GM18505 (cell line): ENCODE measurements at regions not wholly inside any gene's neighbourhood (a gene's known extent, or its start where the extent isn't known, plus 50 kb on each side); places are given as distances from the start of the nearest gene placed in this dataset.
A peak's percentile ranks its signal among the peaks of the same experiment; 100 is the strongest.

Experiments used
- ATAC-seq: cut with Tn5 transposase; IDR thresholded peaks from one replicate; pipeline ENCODE4 v1.9.1; 2021; ENCODE audit not compliant: unreplicated experiment
- POLR2A ChIP-seq: IDR thresholded peaks from 4 replicates; pipeline ENCODE4 v1.6.1; 2011; ENCODE audit warnings: borderline replicate concordance; ENCODE audit not compliant: insufficient read depth, insufficient read length; ENCODE audit errors: extremely low read depth

DNA sequence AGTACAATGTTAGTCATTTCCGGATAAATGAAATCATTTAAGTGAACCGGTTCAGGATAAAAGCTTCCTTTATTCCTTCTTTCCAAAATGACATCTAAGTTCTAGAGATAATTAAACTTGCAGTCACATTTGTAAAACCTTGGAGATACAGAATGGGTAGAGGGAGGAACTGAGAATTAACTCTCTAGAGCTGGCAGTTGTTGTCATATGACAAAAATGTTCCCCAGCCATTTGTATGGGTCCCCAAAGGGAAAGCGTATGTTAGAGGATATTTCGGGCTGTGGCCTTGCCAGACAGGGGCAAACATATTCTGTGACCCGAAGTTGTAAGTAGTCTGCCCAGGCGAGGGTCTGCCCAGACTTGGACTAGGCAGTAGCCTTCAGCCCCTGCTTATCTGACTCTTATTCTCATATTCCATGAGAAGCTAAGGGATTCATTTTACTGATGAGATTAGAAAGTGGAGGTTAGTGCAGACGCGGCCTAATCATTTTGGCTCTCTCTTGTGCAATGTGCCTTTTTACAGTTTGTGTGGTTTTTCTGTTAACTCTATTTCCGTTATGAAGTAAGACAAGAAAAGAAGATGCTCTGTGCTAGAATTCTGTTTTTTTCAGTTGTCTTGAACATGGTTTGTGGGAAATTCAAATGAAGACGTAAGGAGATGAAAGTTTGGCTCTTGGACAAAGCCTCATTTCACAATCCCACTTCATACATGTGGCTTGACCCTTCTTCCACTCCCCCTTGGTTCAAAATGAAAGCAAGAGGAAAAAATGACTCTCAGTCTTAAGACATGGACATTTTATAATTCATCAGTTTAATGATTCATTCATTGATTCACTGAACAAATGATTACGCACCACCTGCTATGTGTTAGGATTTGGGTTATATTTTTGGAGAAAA lies 2394.2 kb upstream of the AGA start:
- no peak for TF ChIP-seq POLR2A
- ATAC-seq, result no peak

DNA sequence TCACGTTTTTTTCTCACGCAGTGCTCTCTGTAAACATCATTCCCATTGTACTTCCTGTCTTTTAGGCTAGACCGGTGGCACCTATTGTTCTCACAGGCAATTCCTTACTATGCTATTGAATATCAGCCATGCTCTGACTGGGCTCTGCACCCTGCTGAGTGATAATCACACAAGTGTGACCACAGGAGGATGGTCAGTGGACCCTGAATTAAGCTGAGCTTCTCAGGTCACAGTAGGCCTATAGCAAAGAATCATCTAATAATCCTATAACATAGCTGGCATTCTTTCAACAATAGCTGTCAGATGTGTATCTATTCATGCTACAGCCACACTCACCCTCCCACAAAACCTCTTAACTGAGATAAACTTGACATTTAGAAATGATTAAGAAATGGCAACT lies 2399.8 kb upstream of the TENM3 start:
- TF ChIP-seq POLR2A, result no peak
- ATAC-seq, result no peak

DNA sequence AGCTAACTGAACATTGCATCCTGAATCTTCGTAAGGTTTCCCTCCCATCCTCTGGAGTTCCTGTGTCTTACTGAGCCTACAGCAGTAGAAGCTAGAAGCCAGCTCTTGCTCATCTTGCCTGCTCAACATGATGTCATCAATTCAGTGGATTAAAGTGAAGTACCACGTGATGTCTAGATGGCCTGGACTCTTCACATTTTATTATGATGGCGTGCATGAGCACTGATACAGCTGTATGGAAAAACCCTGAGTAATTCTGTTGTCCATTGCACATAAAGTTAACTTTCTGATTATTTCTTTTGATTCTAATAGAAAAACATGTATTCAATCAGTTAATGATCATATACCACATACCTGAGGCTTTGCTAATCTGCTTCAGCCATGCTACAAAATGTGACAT lies 2387.7 kb upstream of the TENM3 start:
- ATAC-seq, result no peak

GRCh38 chr4:179858221-179858620 lies 2385.0 kb upstream of the TENM3 start:
- no peak for ATAC-seq
- TF ChIP-seq POLR2A, result no peak

More for the DNA sequence above, 2387.7 kb upstream of the TENM3 start:
- no peak for TF ChIP-seq POLR2A

- peak; percentile 100 for ATAC-seq
- no peak for TF ChIP-seq POLR2A
These were observed 2375.8 kb upstream of the TENM3 start for GRCh38 chr4:179867300-179867878.

GRCh38 chr4:179871726-179872125 lies 2371.5 kb upstream of the TENM3 start:
- ATAC-seq, result no peak
- no peak for TF ChIP-seq POLR2A

DNA sequence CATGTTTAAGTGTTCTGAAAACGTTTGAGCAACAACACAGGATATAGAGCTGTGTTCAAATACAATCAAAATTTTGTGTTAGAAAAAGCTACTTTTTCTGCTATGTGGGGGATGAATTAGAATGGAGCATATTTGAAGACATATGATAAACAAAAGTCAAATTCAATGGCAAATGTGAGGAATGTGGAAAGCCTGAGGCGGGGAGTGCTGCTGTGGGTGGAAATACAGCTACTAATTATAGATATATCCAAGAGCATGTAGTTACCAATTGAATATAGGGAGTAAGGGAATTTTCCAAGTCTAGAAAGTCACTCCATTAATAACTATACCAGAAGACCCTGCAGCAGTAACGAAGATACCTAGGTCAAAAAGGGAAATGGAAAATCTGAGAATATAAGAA lies 2370.4 kb upstream of the TENM3 start:
- TF ChIP-seq POLR2A, result no peak
- ATAC-seq, result no peak

DNA sequence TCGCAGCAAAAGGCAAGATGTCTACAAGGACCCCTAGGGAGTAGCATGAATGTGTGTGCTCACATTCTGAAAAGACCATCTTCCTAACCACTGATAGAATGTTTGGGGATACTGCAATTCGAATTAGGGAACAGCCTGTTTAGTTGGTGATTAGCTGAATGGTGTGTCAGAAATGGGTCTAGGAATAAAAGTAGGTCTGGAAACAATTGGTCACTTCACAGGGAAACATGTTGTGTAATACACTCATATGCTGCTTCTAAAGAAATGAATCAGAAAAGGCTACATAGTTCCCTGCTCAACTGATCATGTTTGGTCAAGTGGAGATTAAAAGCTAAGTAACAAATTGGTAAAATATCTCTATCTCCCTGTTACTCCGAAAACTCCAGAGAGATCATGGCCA lies 2362.4 kb upstream of the TENM3 start:
- ATAC-seq, result no peak
- no peak for TF ChIP-seq POLR2A

- no peak for TF ChIP-seq POLR2A
- no peak for ATAC-seq
These were observed 2349.0 kb upstream of the TENM3 start for GRCh38 chr4:179894066-179894778.

GRCh38 chr4:179919587-179919986 lies 2323.6 kb upstream of the TENM3 start:
- no peak for TF ChIP-seq POLR2A
- ATAC-seq, result no peak

DNA sequence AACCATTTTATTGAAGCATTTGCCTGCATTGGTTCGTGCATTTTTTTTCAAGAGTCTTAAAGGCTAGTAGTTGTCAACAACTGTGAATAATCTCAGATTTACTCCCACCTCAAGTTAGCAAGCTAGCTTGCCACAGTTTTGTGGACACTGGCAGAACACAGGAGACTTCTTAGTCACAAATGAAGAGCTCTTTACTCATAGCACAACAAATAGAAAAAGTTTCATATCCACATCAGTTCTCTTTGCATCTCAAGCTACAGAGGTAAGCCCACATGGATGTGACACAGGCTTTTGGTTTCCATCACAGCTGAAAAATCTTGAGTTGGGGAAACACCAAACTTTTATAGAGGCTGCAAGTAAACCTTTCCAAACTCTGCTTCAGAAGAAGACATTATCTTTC lies 2315.7 kb upstream of the TENM3 start:
- peak; percentile 86 for ATAC-seq
- TF ChIP-seq POLR2A, result no peak

GRCh38 chr4:179941911-179942310 lies 2301.3 kb upstream of the TENM3 start:
- no peak for TF ChIP-seq POLR2A
- no peak for ATAC-seq

DNA sequence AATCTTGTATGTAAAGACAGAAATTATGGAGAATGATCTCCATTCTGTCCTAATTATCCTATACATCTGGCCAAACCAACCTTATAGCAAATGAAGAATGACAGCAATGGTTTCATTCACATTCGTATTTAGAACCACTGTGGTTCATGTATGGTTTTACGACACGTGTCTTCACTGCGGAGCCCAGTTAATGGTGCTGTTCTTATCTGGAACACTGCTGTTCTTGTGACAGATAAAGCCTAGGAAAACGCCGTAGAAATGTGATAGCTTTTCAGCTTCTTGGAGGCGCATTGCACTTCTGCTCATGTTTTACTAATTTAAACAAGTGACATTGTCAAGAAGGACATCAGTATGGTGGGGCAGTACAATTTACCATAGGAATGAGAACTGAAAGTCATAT lies 2266.4 kb upstream of the TENM3 start:
- ATAC-seq, result no peak
- TF ChIP-seq POLR2A, result no peak
